Lung (tissue), 11 donors: ENCODE measurements at regions not wholly inside any gene's neighbourhood (a gene's known extent, or its start where the extent isn't known, plus 50 kb on each side); places are given as distances from the start of the nearest gene placed in this dataset.

Source experiments
- ATAC-seq: fragments of 200-7000 bp; cut with Tn5 transposase; one replicate; pipeline ENCODE4 v1.9.1; 2020; ENCODE audit warnings: moderate number of reproducible peaks; ENCODE audit not compliant: insufficient read depth, low FRiP score
- DNase-seq, 3 donors: peaks; one replicate each; pipeline ENCODE4 v3.0.0-alpha.2; 2013 to 2017
- H3K27ac ChIP-seq, 2 donors: one replicate each; pipeline ENCODE4 v1.5.1; 2013; ENCODE audit warnings: mild to moderate bottlenecking in 2 of 2, moderate library complexity in 2 of 2, control low read depth in 1 of 2, inconsistent platforms in 1 of 2, low read depth in 1 of 2, low read length in 1 of 2
- H3K27me3 ChIP-seq, 3 donors: one replicate each; pipeline ENCODE4 v1.5.1; 2013; ENCODE audit warnings: low read length in 2 of 3; ENCODE audit not compliant: control insufficient read depth in 3 of 3, insufficient read depth in 3 of 3
- H3K36me3 ChIP-seq, 4 donors: one replicate each; pipeline ENCODE4 v1.5.1; 2013; ENCODE audit warnings: low read length in 4 of 4, mild to moderate bottlenecking in 1 of 4, moderate library complexity in 1 of 4; ENCODE audit not compliant: control insufficient read depth in 4 of 4, insufficient read depth in 4 of 4
- H3K4me1 ChIP-seq, 5 donors: one replicate each; pipeline ENCODE4 v1.5.1; 2013; ENCODE audit warnings: low read length in 5 of 5, mild to moderate bottlenecking in 2 of 5, moderate library complexity in 1 of 5; ENCODE audit not compliant: control insufficient read depth in 5 of 5, insufficient read depth in 5 of 5
- H3K4me3 ChIP-seq: one replicate; pipeline ENCODE4 v1.5.1; 2013; ENCODE audit warnings: mild to moderate bottlenecking, control low read depth, moderate library complexity
- H3K9ac ChIP-seq, 2 donors: one replicate each; pipeline ENCODE4 v1.5.1; 2013; ENCODE audit warnings: low read length in 2 of 2, control low read depth in 1 of 2; ENCODE audit not compliant: insufficient read depth in 1 of 2
- H3K9me3 ChIP-seq, 4 donors: one replicate each; pipeline ENCODE4 v1.5.1; 2013; ENCODE audit warnings: low read length in 3 of 4, mild to moderate bottlenecking in 1 of 4, moderate library complexity in 1 of 4; ENCODE audit not compliant: control insufficient read depth in 4 of 4, insufficient read depth in 3 of 4
- WGBS, 2 donors: extraction: QIAGEN DNeasy Blood & Tissue Kit; methylation state at CpG; one replicate each; pipeline ENCODE4 v1.1.7; 2013; 5-methylcytosine and 5-hydroxymethylcytosine counted together
- TF ChIP-seq, protein P1 (sequence below): IDR thresholded peaks from 2 replicates; pipeline ENCODE4 v1.5.1; 2012; ENCODE audit warnings: mild to moderate bottlenecking; ENCODE audit errors: control extremely low read depth, extremely low read depth
- donor health status: control.
- donor health status: control.
- donor health status: Bipolar disorder and iron deficiency.
- donor health status: healthy.
- donor health status: DM: yes; HTN: yes; CAD: no.

DNA sequence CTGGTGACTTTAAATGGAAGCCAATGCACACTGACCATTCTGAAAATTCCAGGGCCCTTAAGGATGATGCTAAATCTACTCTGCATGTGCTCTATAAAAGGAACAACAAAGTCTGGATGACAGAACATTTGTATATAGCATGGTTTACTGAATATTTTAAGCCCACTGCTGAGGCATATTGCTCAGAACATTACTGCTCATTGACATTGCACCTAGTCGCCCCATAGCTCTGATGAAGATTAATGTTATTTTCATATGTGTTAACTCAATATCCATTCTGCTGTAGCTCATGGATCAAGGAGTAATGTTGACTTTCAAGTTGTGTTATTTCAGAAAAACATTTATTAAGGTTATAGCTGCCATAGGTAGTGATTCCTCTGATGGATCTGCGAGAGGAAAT, 827.5 kb upstream of the CHAC2 start:
- ATAC-seq = no peak
- WGBS, 2 donors = 89 to 91% methylated on average over 2 of the region's 2 CpGs
- Histone ChIP-seq H3K36me3 (no peaks in the 10 kb centered on the region), H3K27ac (no peak overlapping the region), H3K4me1 (no peaks in the 10 kb centered on the region), H3K9ac (no peak overlapping the region), H3K27me3 (no peaks in the 10 kb centered on the region), H3K9me3 (no peaks in the 10 kb centered on the region), H3K4me3 (no peak overlapping the region)
- TF ChIP-seq, protein P1, sequence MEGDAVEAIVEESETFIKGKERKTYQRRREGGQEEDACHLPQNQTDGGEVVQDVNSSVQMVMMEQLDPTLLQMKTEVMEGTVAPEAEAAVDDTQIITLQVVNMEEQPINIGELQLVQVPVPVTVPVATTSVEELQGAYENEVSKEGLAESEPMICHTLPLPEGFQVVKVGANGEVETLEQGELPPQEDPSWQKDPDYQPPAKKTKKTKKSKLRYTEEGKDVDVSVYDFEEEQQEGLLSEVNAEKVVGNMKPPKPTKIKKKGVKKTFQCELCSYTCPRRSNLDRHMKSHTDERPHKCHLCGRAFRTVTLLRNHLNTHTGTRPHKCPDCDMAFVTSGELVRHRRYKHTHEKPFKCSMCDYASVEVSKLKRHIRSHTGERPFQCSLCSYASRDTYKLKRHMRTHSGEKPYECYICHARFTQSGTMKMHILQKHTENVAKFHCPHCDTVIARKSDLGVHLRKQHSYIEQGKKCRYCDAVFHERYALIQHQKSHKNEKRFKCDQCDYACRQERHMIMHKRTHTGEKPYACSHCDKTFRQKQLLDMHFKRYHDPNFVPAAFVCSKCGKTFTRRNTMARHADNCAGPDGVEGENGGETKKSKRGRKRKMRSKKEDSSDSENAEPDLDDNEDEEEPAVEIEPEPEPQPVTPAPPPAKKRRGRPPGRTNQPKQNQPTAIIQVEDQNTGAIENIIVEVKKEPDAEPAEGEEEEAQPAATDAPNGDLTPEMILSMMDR = no peak
- no peak for DNase-seq

DNA sequence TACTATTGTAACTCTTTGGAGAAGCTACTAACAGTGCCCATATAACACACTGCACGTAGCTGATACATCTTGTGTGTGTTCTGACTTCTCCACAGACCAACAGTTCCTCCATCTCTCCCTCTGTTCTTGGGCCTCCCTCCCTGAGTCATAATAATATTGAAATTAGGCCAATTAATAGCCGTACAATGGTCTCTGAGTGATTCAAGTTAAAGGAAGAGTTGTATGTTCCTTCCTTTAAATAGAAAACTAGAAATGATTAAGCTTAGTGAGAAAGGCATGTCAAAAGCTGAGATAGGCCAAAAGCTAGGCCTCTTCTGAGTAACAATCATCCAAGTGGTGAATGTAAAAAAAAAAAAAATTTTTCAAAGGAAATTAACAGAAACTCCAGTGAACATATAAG, 828.4 kb upstream of the CHAC2 start:
- 76 to 84% methylated on average over 2 of the region's 2 CpGs for WGBS, 2 donors

GRCh38 chr2:52936029-52936428, 831.6 kb upstream of the CHAC2 start:
- Histone ChIP-seq H3K36me3 (no peaks in the 10 kb centered on the region), H3K4me1 (no peaks in the 10 kb centered on the region), H3K27ac (no peak overlapping the region), H3K27me3 (no peaks in the 10 kb centered on the region), H3K9me3 (no peaks in the 10 kb centered on the region), H3K4me3 (no peak overlapping the region), H3K9ac (no peak overlapping the region)
- TF ChIP-seq, protein P1 = no peak
- ATAC-seq = no peak
- WGBS, 2 donors = 89 to 90% methylated on average over 4 of the region's 4 CpGs
- no peak for DNase-seq

More for the DNA sequence above, 828.4 kb upstream of the CHAC2 start:
- no peak overlapping the region for H3K9ac ChIP-seq
- H3K27ac ChIP-seq = no peak overlapping the region
- TF ChIP-seq, protein P1 = no peak
- H3K27me3 ChIP-seq = no peaks in the 10 kb centered on the region
- no peak for DNase-seq
- no peaks in the 10 kb centered on the region for H3K36me3 ChIP-seq
- no peaks in the 10 kb centered on the region for H3K9me3 ChIP-seq
- ATAC-seq = no peak
- no peak overlapping the region for H3K4me3 ChIP-seq
- H3K4me1 ChIP-seq = no peaks in the 10 kb centered on the region

GRCh38 chr2:52934920-52935640, 832.5 kb upstream of the CHAC2 start:
- Histone ChIP-seq H3K27me3 (no peaks in the 10 kb centered on the region), H3K27ac (no peak overlapping the region), H3K36me3 (no peaks in the 10 kb centered on the region), H3K4me1 (no peaks in the 10 kb centered on the region), H3K9ac (no peak overlapping the region), H3K9me3 (no peaks in the 10 kb centered on the region), H3K4me3 (no peak overlapping the region)
- WGBS, 2 donors = 54 to 59% methylated on average over 3 of the region's 3 CpGs
- ATAC-seq (no peak), DNase-seq (no peak)
- TF ChIP-seq, protein P1 = no peak
